NT2/D1 (cell line): ENCODE measurements at regions not wholly inside any gene's neighbourhood (a gene's known extent, or its start where the extent isn't known, plus 50 kb on each side); places are given as distances from the start of the nearest gene placed in this dataset.

Experiments
- DNase-seq: peaks from one replicate; pipeline ENCODE4 v3.0.0-alpha.2; 2011; ENCODE audit warnings: low read depth, low spot score
- H3K27me3 ChIP-seq: 2 replicates; pipeline ENCODE4 v1.6.0; 2011; ENCODE audit warnings: mild to moderate bottlenecking; ENCODE audit not compliant: insufficient read length, insufficient read depth
- H3K36me3 ChIP-seq: 2 replicates; pipeline ENCODE4 v1.6.1; 2011; ENCODE audit warnings: mild to moderate bottlenecking, low read length, mixed read lengths; ENCODE audit not compliant: insufficient read depth, insufficient read length
- H3K4me1 ChIP-seq: 2 replicates; pipeline ENCODE4 v1.5.1; 2011; ENCODE audit not compliant: insufficient read depth, insufficient read length
- H3K4me3 ChIP-seq: 2 replicates; pipeline ENCODE4 v1.5.1; 2011; ENCODE audit warnings: low read depth; ENCODE audit not compliant: insufficient read length
- H3K9ac ChIP-seq: 2 replicates; pipeline ENCODE4 v1.6.0; 2011; ENCODE audit warnings: low read depth; ENCODE audit not compliant: insufficient read length
- H3K9me3 ChIP-seq: 2 replicates; pipeline ENCODE4 v1.5.1; 2011; ENCODE audit warnings: mild to moderate bottlenecking, low read length; ENCODE audit not compliant: insufficient read depth
- SUZ12 ChIP-seq: IDR thresholded peaks from 2 replicates; pipeline ENCODE4 v1.6.1; 2011; ENCODE audit not compliant: insufficient read length, insufficient read depth; ENCODE audit errors: extremely low read depth
- YY1 ChIP-seq: IDR thresholded peaks from 2 replicates; pipeline ENCODE4 v1.6.1; 2011; ENCODE audit not compliant: insufficient read length, insufficient read depth
- ZNF274 ChIP-seq: IDR thresholded peaks from 2 replicates; pipeline ENCODE4 v1.6.1; 2011; ENCODE audit warnings: mild to moderate bottlenecking, low read depth, low read length

DNA sequence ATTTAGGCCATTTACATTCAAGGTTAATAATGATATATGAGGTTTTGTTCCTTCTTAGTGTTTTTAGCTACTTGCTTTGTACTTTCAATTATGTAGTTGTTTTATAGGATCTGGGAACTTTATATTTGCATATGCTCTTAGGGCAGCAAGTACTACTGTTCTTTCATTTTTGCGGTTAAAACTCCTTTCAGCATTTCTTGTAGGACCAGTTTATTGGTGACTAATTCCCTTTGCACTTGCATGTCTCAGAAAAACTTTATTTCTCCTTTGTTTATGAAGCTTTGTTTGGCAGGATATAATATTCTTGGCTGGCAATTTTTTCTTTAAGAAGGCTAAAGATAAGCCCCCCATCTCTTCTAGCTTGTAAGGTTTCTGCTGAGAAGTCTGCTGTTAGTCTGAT, 131.3 kb upstream of the CDH8 start:
- Histone ChIP-seq H3K9me3 (no peaks in the 10 kb centered on the region), H3K9ac (no peak overlapping the region), H3K36me3 (no peaks in the 10 kb centered on the region), H3K27me3 (no peaks in the 10 kb centered on the region), H3K4me1 (no peaks in the 10 kb centered on the region), H3K4me3 (no peak overlapping the region)
- DNase-seq: no peak
- TF ChIP-seq YY1 (no peak), ZNF274 (no peak), SUZ12 (no peak)

DNA sequence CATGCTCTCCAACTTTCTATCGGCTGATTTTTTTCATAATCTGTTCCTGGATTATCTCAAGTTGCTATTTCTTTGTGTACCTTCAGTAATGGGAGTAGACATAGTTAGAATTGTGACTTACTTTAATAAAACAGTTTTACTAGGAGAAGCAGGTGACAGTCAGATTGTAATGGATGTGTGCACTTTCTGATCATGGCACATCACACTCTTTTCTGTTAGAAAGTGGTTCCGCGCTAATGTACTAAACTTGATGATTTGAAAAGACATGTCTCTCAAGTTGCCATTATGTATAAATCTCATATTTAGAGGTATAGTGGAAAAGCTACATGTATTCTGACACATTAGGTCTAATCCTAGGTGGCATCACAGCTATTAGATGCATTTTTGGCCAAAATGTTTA, 121.3 kb upstream of the CDH8 start:
- Histone ChIP-seq H3K36me3 (no peaks in the 10 kb centered on the region), H3K27me3 (no peaks in the 10 kb centered on the region), H3K4me3 (no peak overlapping the region), H3K9me3 (no peaks in the 10 kb centered on the region), H3K4me1 (no peaks in the 10 kb centered on the region), H3K9ac (no peak overlapping the region)
- no peak for DNase-seq
- no peak for TF ChIP-seq SUZ12
- TF ChIP-seq YY1: no peak
- TF ChIP-seq ZNF274: no peak

DNA sequence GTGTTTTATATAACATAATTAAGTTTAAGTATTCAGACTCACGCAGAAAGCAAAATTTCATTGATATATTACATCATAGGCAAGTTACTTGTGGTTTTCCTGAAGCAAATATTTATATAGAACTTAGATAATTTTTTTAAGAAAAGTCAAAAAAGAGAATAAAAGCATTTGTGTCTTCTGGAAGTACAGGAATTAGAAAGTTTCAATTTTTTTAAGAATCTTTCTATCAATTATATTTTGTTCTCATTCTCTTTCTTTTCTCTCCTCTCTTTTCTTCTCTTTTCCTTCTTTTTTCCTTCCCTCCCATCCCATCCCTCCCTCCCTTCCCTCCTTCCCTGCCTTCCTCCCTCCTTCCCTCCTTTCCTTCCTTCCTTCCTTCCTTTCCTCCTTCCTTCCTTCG, 120.7 kb upstream of the CDH8 start:
- no peak for DNase-seq
- TF ChIP-seq SUZ12: no peak
- TF ChIP-seq ZNF274: no peak
- no peak for TF ChIP-seq YY1
- H3K36me3 ChIP-seq: no peaks in the 10 kb centered on the region
- H3K9ac ChIP-seq: no peak overlapping the region
- no peaks in the 10 kb centered on the region for H3K9me3 ChIP-seq
- H3K27me3 ChIP-seq: no peaks in the 10 kb centered on the region
- H3K4me1 ChIP-seq: no peaks in the 10 kb centered on the region
- H3K4me3 ChIP-seq: no peak overlapping the region

DNA sequence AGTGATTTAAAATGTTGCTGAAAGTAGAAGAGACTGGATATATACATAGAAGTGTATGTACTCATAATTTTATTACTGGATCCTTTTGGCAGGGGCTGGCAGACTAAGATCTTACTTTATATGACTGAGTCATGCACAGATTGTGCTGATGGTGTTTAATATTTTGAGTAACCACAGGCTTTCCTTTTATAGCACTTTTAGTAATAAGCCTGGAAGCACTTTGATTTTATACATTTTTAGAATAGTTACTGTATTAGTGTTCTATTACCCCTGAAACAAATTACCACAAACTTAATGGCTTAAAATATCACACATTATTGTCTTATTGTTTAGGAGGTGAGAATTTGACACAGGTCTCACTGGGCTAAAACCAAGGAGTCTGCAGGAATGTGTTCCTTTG, 113.4 kb upstream of the CDH8 start:
- H3K36me3 ChIP-seq: no peaks in the 10 kb centered on the region
- no peak for DNase-seq
- H3K9ac ChIP-seq: no peak overlapping the region
- H3K4me1 ChIP-seq: no peaks in the 10 kb centered on the region
- TF ChIP-seq YY1 (no peak), ZNF274 (no peak), SUZ12 (no peak)
- H3K9me3 ChIP-seq: no peaks in the 10 kb centered on the region
- no peak overlapping the region for H3K4me3 ChIP-seq
- H3K27me3 ChIP-seq: no peaks in the 10 kb centered on the region

DNA sequence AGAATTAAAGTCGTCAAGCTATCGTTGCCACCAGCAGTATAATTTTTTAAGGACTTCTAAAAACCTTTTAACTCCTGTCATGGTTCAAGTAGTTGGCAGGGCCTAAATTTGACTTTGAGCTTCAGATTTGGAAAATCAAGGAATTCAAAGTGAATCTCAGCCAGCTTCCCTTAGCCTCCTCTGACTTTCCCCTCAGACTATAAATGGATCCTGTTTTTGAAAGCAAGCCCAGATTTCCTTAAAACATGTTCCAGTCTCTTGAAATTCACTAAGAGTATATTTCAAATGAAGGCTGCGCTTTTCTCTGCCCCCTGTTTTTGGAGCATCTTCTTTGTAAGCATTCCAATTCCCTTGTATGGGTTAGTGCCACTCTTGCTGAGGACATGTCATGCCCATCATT, 101.8 kb upstream of the CDH8 start:
- no peak overlapping the region for H3K4me3 ChIP-seq
- TF ChIP-seq SUZ12 (no peak), YY1 (no peak), ZNF274 (no peak)
- H3K36me3 ChIP-seq: no peaks in the 10 kb centered on the region
- no peaks in the 10 kb centered on the region for H3K27me3 ChIP-seq
- H3K9ac ChIP-seq: no peak overlapping the region
- peaks cover 21% of the 10 kb centered on the region for H3K9me3 ChIP-seq
- no peaks in the 10 kb centered on the region for H3K4me1 ChIP-seq
- no peak for DNase-seq

DNA sequence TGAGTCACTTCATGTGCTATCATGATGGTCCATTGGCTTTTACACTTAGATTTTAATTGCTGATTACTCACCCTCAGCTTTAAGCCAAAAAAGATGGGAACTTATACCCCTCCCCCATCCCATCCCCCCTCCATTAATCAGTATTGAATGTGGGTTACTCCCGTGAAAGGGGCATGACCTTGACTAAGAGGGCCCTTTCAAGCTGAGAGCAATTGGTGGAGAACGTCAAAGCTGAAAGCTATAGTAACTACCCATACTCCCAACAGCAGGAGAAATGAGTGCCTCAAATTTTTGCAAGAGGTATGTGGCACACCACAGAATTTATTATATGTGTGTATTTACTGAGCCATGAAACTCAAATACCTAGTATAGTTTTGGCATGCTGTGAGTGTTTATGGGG, 99.7 kb upstream of the CDH8 start:
- Histone ChIP-seq H3K9me3 (peaks cover 26% of the 10 kb centered on the region), H3K27me3 (no peaks in the 10 kb centered on the region), H3K36me3 (no peaks in the 10 kb centered on the region), H3K9ac (no peak overlapping the region), H3K4me1 (no peaks in the 10 kb centered on the region), H3K4me3 (no peak overlapping the region)
- TF ChIP-seq ZNF274 (no peak), SUZ12 (no peak), YY1 (no peak)
- DNase-seq: no peak

DNA sequence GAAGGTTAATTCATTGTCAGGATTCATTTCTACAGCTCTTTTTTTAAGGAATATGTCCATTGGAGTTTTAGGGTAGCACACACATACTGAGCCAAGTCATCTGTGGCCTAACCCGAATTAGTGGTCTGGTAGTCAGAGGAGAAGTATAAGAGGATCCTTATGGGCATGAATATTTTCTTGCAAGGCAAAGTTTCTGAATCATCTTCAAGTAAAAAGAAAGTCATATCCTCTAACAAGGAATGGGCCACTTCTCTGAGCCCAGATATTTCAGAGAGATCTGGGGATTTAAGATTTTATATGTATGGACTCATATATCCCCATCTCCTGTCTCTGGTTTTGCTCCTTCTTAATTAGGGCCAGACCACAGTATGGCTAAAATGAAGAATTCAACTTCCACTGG, 99.2 kb upstream of the CDH8 start:
- TF ChIP-seq SUZ12: no peak
- no peak for TF ChIP-seq YY1
- no peak for TF ChIP-seq ZNF274
- H3K9ac ChIP-seq: no peak overlapping the region
- no peaks in the 10 kb centered on the region for H3K27me3 ChIP-seq
- no peak for DNase-seq
- peaks cover 26% of the 10 kb centered on the region for H3K9me3 ChIP-seq
- no peaks in the 10 kb centered on the region for H3K4me1 ChIP-seq
- no peak overlapping the region for H3K4me3 ChIP-seq
- no peaks in the 10 kb centered on the region for H3K36me3 ChIP-seq

DNA sequence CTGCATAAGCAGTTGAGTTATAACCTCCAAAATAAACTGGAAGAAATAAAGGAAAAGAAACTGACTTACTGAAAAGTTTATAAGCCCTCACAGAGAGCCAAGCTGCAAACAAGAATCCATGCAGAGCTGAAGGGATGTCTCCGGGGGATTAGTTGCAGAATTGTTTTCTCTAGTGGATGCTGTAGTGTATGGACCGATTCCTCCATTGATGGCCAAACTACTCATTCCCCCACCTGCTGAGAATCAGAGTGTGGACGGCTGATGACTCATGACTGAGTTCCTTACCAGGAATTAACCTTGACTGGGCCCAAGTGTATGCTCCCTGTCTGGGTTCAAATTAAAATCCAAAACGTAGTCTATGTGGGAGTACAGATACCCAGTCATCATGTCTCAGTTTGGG, 93.9 kb upstream of the CDH8 start:
- H3K9ac ChIP-seq: no peak overlapping the region
- H3K9me3 ChIP-seq: peaks cover 26% of the 10 kb centered on the region
- H3K4me3 ChIP-seq: no peak overlapping the region
- H3K27me3 ChIP-seq: no peaks in the 10 kb centered on the region
- no peak for TF ChIP-seq SUZ12
- TF ChIP-seq YY1: no peak
- TF ChIP-seq ZNF274: no peak
- no peak for DNase-seq
- no peaks in the 10 kb centered on the region for H3K4me1 ChIP-seq
- no peaks in the 10 kb centered on the region for H3K36me3 ChIP-seq
